GM23248 (cell line): ENCODE measurements at regions not wholly inside any gene's neighbourhood (a gene's known extent, or its start where the extent isn't known, plus 50 kb on each side); places are given as distances from the start of the nearest gene placed in this dataset.

ENCODE experiments used
- EZH2 ChIP-seq: fragments of 200-600 bp; sonication (generic); IDR thresholded peaks from 2 replicates; pipeline ENCODE4 v1.6.1; 2018; ENCODE audit warnings: antibody characterized with exemption, mild to moderate bottlenecking; ENCODE audit not compliant: insufficient read depth, poor library complexity, severe bottlenecking
- EZH2phosphoT487 ChIP-seq: fragments of 200-600 bp; sonication (generic); IDR thresholded peaks from 2 replicates; pipeline ENCODE4 v1.6.1; 2018; ENCODE audit warnings: antibody characterized with exemption, moderate library complexity, mild to moderate bottlenecking, low read depth; ENCODE audit not compliant: insufficient read depth

DNA sequence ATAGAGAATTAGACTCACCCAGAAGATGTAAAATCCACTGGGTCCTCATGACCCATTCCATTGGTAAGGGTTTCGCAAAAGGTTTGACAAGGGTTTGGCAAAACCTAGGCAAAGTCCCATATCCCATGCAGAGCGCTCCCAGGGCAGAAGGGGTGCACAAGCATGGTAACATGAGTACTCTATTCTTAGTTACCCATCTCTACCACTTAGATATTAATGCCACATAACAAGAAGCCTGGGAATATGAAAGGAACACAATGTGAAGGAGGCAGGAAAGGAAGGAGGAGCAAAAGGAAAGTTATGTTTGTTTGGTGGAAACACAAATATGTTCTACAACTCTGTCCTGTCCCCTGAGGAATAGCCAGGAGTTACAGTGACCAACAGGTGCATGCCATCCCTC lies 163.1 kb downstream of the FAXC start:
- no peak for TF ChIP-seq EZH2phosphoT487
- TF ChIP-seq EZH2: no peak
